ENCODE measurements at regions not wholly inside any gene's neighbourhood (a gene's known extent, or its start where the extent isn't known, plus 50 kb on each side); places are given as distances from the start of the nearest gene placed in this dataset.
"Not testable (repeated sequence)": the region's sequence is repeated elsewhere in the genome, so short reads cannot be mapped to it uniquely, and the experiment has no call there.

DNA sequence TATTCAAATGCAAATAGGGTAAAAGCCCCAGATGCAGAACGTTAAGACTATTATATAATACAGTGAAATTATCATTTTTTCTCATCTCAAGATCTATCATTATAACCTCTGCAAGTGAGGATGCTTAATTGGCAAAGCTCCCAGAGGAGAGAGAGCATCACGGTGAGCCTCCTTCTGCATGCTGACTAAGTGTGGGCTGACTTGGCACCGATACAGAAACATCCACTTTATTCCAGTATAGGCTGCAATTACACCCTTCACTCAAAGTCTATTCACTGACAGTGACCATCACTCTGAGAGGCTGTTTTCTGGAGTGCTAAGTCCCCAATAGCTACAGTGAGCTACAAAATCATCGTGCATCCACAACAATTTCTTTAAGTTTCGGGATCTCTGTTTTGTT is 171.1 kb upstream of the NBPF9 start:
- not testable (repeated sequence) for TF ChIP-seq POLR2A, EP300 (IDR thresholded peaks at IDR 0.05)
- TF ChIP-seq, protein P1, sequence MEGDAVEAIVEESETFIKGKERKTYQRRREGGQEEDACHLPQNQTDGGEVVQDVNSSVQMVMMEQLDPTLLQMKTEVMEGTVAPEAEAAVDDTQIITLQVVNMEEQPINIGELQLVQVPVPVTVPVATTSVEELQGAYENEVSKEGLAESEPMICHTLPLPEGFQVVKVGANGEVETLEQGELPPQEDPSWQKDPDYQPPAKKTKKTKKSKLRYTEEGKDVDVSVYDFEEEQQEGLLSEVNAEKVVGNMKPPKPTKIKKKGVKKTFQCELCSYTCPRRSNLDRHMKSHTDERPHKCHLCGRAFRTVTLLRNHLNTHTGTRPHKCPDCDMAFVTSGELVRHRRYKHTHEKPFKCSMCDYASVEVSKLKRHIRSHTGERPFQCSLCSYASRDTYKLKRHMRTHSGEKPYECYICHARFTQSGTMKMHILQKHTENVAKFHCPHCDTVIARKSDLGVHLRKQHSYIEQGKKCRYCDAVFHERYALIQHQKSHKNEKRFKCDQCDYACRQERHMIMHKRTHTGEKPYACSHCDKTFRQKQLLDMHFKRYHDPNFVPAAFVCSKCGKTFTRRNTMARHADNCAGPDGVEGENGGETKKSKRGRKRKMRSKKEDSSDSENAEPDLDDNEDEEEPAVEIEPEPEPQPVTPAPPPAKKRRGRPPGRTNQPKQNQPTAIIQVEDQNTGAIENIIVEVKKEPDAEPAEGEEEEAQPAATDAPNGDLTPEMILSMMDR (IDR thresholded peaks at IDR 0.05), result not testable (repeated sequence)

Data from ovary (tissue), 3 donors.